MM.1S (cell line): ENCODE measurements at regions not wholly inside any gene's neighbourhood (a gene's known extent, or its start where the extent isn't known, plus 50 kb on each side); places are given as distances from the start of the nearest gene placed in this dataset.

Source experiments
- DNase-seq: peaks from one replicate; pipeline ENCODE4 v3.0.0-alpha.2; 2015
- H2AFZ ChIP-seq: fragments of 300-600 bp; sonication (generic); 2 replicates; pipeline ENCODE4 v1.6.0; 2016; ENCODE audit warnings: antibody characterized with exemption, low read length
- H3F3A ChIP-seq: fragments of 300-600 bp; sonication (generic); 2 replicates; pipeline ENCODE4 v1.6.1; 2016; ENCODE audit warnings: mild to moderate bottlenecking, antibody characterized with exemption, low read length, moderate library complexity, mixed read lengths; ENCODE audit not compliant: insufficient read depth
- H3K27ac ChIP-seq: fragments of 300-600 bp; sonication (generic); 2 replicates; pipeline ENCODE4 v1.5.1; 2016; ENCODE audit warnings: mild to moderate bottlenecking, low read length
- H3K27me3 ChIP-seq: fragments of 300-600 bp; sonication (generic); replicated peaks from 2 replicates; pipeline ENCODE4 v1.6.0; 2016; ENCODE audit warnings: low read length; ENCODE audit not compliant: insufficient read depth
- H3K36me3 ChIP-seq: fragments of 300-600 bp; sonication (generic); replicated peaks from 2 replicates; pipeline ENCODE4 v1.6.1; 2016; ENCODE audit warnings: mild to moderate bottlenecking, low read length, mixed read lengths; ENCODE audit not compliant: insufficient read depth
- H3K4me1 ChIP-seq: fragments of 300-600 bp; sonication (generic); 2 replicates; pipeline ENCODE4 v1.6.1; 2016; ENCODE audit warnings: low read length, mixed read lengths
- H3K4me2 ChIP-seq: fragments of 300-600 bp; sonication (generic); 2 replicates; pipeline ENCODE4 v1.6.0; 2016; ENCODE audit warnings: low read depth, low read length
- H3K4me3 ChIP-seq: fragments of 300-600 bp; sonication (generic); 2 replicates; pipeline ENCODE4 v1.5.1; 2016; ENCODE audit warnings: low read length, mixed read lengths
- H3K79me2 ChIP-seq: fragments of 300-600 bp; sonication (generic); 2 replicates; pipeline ENCODE4 v1.6.1; 2016; ENCODE audit warnings: mixed run types, low read length, mixed read lengths
- H3K9ac ChIP-seq: fragments of 300-600 bp; sonication (generic); 2 replicates; pipeline ENCODE4 v1.6.1; 2016; ENCODE audit warnings: low read length, mixed read lengths
- H3K9me2 ChIP-seq: fragments of 300-600 bp; sonication (generic); replicated peaks from 2 replicates; pipeline ENCODE4 v1.6.1; 2016; ENCODE audit warnings: mild to moderate bottlenecking, low read length, mixed read lengths; ENCODE audit not compliant: insufficient read depth
- H3K9me3 ChIP-seq: fragments of 300-600 bp; sonication (generic); replicated peaks from 2 replicates; pipeline ENCODE4 v1.6.1; 2016; ENCODE audit warnings: mild to moderate bottlenecking, low read length, mixed read lengths; ENCODE audit not compliant: insufficient read depth
- H4K20me1 ChIP-seq: fragments of 300-600 bp; sonication (generic); 2 replicates; pipeline ENCODE4 v1.6.1; 2016; ENCODE audit warnings: mild to moderate bottlenecking, low read length, moderate library complexity, mixed read lengths; ENCODE audit not compliant: insufficient read depth
- CTCF ChIP-seq: fragments of 300-600 bp; sonication (generic); IDR thresholded peaks from 2 replicates; pipeline ENCODE4 v1.5.1; 2016; ENCODE audit warnings: antibody characterized with exemption, low read length, mixed read lengths
- EZH2 ChIP-seq: fragments of 300-600 bp; sonication (generic); optimal IDR thresholded peaks from 2 replicates; pipeline ENCODE3; 2017; ENCODE audit warnings: low read depth, mild to moderate bottlenecking, antibody characterized with exemption, low read length, mixed read lengths
- EZH2phosphoT487 ChIP-seq: fragments of 300-600 bp; sonication (generic); IDR thresholded peaks from 2 replicates; pipeline ENCODE4 v1.6.1; 2018; ENCODE audit warnings: antibody characterized with exemption, low read length

- Histone ChIP-seq H3F3A (no peaks in the 10 kb centered on the region), H3K4me3 (no peak overlapping the region), H3K27ac (no peak overlapping the region), H3K9me3 (no peaks in the 10 kb centered on the region), H3K4me1 (peaks cover 9% of the 10 kb centered on the region), H3K4me2 (no peak overlapping the region), H3K79me2 (no peaks in the 10 kb centered on the region), H2AFZ (no peak overlapping the region), H3K9me2 (no peaks in the 10 kb centered on the region), H4K20me1 (no peaks in the 10 kb centered on the region), H3K9ac (no peak overlapping the region), H3K27me3 (no peaks in the 10 kb centered on the region), H3K36me3 (no peaks in the 10 kb centered on the region)
- no peak for TF ChIP-seq CTCF
- no peak for TF ChIP-seq EZH2
- TF ChIP-seq EZH2phosphoT487 = no peak
- DNase-seq = peak; percentile 8
These were observed 337.4 kb upstream of the GRIA1 start for GRCh38 chr5:153153086-153153485.

- TF ChIP-seq CTCF (no peak), EZH2phosphoT487 (no peak)
- DNase-seq = no peak
- no peak overlapping the region for H3K9ac ChIP-seq
These were observed 333.3 kb upstream of the GRIA1 start for GRCh38 chr5:153157156-153157555.

GRCh38 chr5:153158608-153159007 is 331.9 kb upstream of the GRIA1 start:
- Histone ChIP-seq H2AFZ (no peak overlapping the region), H3K27ac (no peak overlapping the region), H4K20me1 (no peaks in the 10 kb centered on the region), H3K27me3 (no peaks in the 10 kb centered on the region), H3K4me2 (no peak overlapping the region), H3K36me3 (no peaks in the 10 kb centered on the region), H3K9me2 (no peaks in the 10 kb centered on the region), H3K4me1 (no peaks in the 10 kb centered on the region), H3K9ac (no peak overlapping the region), H3F3A (no peaks in the 10 kb centered on the region), H3K4me3 (no peak overlapping the region), H3K9me3 (no peaks in the 10 kb centered on the region), H3K79me2 (no peaks in the 10 kb centered on the region)
- TF ChIP-seq EZH2phosphoT487 (no peak), CTCF (no peak)
- no peak for DNase-seq

More at GRCh38 chr5:153157156-153157555, 333.3 kb upstream of the GRIA1 start:
- Histone ChIP-seq H3K27ac (no peak overlapping the region), H3K36me3 (no peaks in the 10 kb centered on the region), H3K9me3 (no peaks in the 10 kb centered on the region), H3K4me1 (no peaks in the 10 kb centered on the region), H2AFZ (no peak overlapping the region), H3K9me2 (no peaks in the 10 kb centered on the region), H4K20me1 (no peaks in the 10 kb centered on the region), H3F3A (no peaks in the 10 kb centered on the region), H3K4me3 (no peak overlapping the region), H3K4me2 (no peak overlapping the region), H3K27me3 (no peaks in the 10 kb centered on the region), H3K79me2 (no peaks in the 10 kb centered on the region)

- H3K27ac ChIP-seq = no peak overlapping the region
These were observed 330.9 kb upstream of the GRIA1 start for GRCh38 chr5:153159616-153160015.

More at GRCh38 chr5:153159616-153160015, 330.9 kb upstream of the GRIA1 start:
- no peaks in the 10 kb centered on the region for H4K20me1 ChIP-seq
- DNase-seq = no peak
- no peak overlapping the region for H3K4me2 ChIP-seq
- no peak overlapping the region for H3K4me3 ChIP-seq
- no peaks in the 10 kb centered on the region for H3K27me3 ChIP-seq
- no peaks in the 10 kb centered on the region for H3K36me3 ChIP-seq
- H3K4me1 ChIP-seq = no peaks in the 10 kb centered on the region
- H3K79me2 ChIP-seq = no peaks in the 10 kb centered on the region
- H3F3A ChIP-seq = no peaks in the 10 kb centered on the region
- H2AFZ ChIP-seq = no peak overlapping the region
- TF ChIP-seq CTCF (no peak), EZH2 (no peak), EZH2phosphoT487 (no peak)
- H3K9me3 ChIP-seq = no peaks in the 10 kb centered on the region
- no peak overlapping the region for H3K9ac ChIP-seq
- H3K9me2 ChIP-seq = no peaks in the 10 kb centered on the region
